Germinal center (tissue), 1 donor: ENCODE measurements at regions not wholly inside any gene's neighbourhood (a gene's known extent, or its start where the extent isn't known, plus 50 kb on each side); places are given as distances from the start of the nearest gene placed in this dataset.

Experiments
- DNase-seq: peaks from one replicate; pipeline ENCODE4 v3.0.0; 2012; ENCODE audit warnings: mixed read lengths, low spot score

- no peak for DNase-seq
Measured at GRCh38 chr5:68709239-68709638, 384.6 kb upstream of the SLC30A5 start.

DNA sequence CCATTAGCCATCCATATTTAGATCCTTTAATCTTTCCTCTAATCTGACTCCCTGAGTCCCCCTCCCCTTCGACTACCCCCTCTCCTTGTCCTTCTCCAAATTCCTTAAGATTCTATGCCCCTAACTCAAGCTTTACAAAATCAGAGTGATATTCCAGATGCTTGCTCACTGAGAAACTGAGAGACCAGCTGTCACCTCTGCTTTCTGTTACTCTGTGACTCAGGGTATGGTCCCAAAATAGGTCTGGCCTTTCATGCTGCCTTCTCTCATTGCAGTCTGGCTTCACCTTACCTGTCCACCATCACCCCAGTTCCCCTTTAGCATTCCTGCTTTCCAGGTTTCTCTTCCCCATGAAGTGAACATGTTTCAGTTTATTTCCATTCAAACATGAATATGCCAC is 383.3 kb upstream of the SLC30A5 start:
- no peak for DNase-seq

GRCh38 chr5:68711293-68712200 is 382.3 kb upstream of the SLC30A5 start:
- peak; percentile 50 for DNase-seq

DNA sequence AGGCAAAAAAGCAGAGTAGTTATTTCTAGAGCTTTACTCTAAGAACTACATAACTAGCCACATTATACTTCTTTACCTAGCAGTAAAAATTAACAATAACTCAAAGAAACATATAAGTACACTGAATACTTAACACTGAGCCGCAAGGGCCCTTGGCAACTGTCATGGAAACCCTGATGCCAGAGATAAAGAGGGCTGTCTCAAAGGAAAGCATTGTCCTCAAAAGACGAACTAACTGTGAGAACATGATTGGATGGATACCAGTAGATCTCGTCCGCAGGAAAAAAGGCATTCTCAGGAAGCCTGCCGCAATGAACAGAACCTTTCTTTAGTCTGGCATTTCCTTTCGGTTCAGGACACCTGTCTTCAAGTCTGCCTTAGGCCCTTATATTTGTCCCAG is 379.0 kb upstream of the SLC30A5 start:
- no peak for DNase-seq

- no peak for DNase-seq
Measured at GRCh38 chr5:68720884-68721610, 372.8 kb upstream of the SLC30A5 start.

GRCh38 chr5:68722357-68722756 is 371.5 kb upstream of the SLC30A5 start:
- no peak for DNase-seq

- no peak for DNase-seq
Measured at GRCh38 chr5:68725905-68726683, 367.7 kb upstream of the SLC30A5 start.

- no peak for DNase-seq
Measured at GRCh38 chr5:68727931-68728330, 365.9 kb upstream of the SLC30A5 start.

DNA sequence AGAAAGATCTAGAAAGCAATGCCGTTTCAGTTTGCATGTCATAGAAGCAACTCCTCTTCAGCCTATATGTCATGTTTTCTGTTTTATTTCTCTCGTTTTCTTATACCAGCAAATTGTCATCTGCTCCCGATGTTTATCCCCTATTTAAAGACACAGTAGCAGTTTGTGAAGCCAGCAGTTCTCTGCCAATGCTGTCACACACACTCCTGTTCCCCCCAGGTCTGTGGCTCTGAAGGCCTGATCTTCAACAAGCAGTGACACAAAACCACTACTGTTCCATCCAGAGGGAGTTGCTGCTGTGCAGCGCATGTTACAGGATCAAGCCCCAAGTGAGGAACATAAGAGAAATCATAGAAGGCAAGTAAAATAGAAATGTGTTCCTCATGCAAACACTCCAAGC is 364.1 kb upstream of the SLC30A5 start:
- DNase-seq, result no peak

DNA sequence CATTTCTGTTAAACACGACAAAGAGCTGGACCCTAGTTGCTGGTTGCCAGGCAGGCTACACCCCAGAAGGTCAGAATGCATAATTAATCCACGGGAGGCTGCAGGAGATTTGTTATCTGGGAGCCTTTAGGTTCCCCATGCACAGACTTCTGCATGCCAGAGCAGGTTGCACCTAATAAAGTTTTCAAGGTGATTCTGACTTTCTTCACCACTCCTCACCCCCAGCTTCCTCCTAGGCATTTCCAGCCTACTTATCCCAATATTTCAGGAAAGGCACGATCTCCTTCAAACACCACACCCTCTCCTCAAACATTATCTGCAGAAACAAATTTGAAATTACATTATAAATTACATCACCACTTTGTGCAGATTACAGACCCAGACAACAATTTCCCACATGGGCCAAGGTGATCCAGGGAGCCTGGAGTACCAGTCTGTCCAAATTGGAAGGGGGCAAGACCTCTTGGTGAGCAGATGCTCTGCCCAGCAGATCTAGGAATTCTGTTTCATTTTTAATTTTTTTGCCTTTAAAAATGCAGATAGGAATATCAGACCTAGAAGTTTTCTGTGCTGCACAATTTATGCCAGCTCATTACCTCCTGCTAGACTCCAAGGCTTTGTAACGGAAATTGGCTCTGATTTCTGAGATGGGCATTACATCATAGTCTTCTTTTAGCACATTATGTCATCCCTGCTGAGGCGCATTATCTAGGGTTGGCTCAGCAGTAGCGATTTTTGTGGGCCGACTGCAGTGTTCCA is 363.4 kb upstream of the SLC30A5 start:
- DNase-seq, result no peak

GRCh38 chr5:68730979-68731654 is 362.7 kb upstream of the SLC30A5 start:
- DNase-seq, result no peak

DNA sequence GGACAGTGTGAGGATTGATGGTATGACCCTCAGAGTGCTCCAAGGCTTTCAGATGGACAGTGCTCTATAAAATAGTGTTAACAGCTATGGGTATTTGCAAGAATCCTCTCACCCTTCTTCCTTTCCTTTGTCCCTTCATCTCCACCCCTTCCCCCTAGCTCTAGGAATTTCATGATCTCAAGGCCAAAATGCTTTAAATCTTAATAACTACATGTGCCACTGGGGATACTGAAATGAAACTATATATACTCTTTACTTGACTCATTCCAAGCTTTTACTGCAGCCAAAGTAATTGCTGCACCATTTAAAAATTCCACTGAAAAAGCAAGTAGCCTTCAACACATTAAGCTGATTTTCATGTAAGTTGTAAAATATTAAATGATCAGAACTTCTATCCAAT is 361.6 kb upstream of the SLC30A5 start:
- DNase-seq, result no peak

GRCh38 chr5:68734781-68735180 is 359.0 kb upstream of the SLC30A5 start:
- DNase-seq, result no peak

DNA sequence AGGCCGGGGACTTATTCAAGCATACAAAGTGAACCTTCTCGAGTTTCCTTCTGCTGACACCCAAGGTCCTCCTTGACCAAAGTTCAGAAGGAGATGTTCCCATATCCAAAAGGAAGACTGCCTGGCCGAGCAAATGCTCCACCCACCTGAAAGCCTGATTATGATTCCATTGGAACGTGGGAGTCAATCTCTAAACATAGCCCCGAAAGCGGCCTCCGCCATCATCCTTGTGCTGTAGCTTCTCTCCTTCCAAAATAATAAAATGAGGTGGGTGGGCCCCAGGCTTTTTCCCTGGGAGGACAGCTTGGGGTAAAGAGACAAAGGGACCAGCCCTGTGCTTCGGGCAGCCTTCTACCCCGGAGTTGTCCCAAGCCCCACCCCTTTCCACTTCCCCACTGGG is 355.6 kb upstream of the SLC30A5 start:
- no peak for DNase-seq

- no peak for DNase-seq
Measured at GRCh38 chr5:68738841-68739240, 355.0 kb upstream of the SLC30A5 start.

- no peak for DNase-seq
Measured at GRCh38 chr5:68739752-68740151, 354.1 kb upstream of the SLC30A5 start.

GRCh38 chr5:68740226-68740910 is 353.4 kb upstream of the SLC30A5 start:
- DNase-seq, result peak; percentile 12

DNA sequence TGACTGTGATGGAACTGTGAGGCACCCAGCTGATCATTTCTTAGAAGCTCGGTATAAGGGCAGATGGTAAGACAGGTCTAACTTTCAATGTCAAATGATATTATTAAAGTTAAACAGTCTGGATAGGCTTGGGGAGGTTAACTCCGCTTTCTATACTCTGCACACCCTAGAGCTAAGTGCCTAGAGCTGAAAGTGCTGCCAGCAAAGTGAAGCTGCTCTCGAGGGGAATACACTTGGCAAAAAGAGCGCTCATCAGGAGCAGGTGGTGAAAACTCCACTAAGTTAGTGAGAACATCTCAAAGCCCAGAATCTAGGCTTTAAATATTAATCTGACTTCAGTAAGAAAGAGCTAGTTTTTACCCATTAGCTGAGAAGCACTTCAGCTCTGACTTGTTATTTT is 349.6 kb upstream of the SLC30A5 start:
- DNase-seq, result no peak

DNA sequence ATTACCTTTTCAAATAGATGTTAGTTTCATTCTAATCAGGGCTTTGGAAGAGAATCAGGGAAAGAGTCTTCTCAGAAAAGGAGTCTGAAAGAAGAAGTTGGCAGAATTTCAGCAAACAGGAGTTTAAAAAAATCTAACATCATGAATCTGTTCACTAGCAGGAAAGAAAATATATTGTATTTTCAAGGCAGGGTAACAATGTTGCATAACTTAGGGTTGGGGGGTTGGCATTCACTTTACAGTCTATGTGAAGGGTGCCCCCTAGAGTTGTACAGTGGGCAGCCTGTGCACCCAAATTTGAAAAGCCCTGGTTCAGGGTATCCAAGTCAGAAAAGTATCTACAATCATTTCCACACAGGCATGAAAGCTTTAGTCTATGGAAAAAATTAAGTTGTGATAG is 348.4 kb upstream of the SLC30A5 start:
- no peak for DNase-seq

DNA sequence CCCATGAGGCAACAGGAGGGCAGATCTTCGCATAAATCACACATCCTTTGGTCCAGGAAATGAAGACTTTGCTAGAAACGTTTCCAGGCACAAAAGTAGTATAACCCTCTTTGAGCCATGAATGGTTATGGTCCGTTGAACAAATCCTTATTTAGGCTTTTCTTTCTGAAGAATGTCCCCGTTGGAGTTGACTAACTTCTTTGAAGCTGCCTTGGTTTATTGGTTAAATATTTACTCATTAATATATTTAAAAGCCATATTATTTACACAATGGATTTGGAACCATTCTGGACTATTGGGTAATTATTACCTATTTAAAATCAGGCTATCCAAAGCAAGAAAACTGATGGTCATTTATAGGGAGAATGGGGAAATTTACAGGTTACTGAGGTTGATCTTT is 347.6 kb upstream of the SLC30A5 start:
- no peak for DNase-seq
